GM12873 (cell line): ENCODE measurements at regions not wholly inside any gene's neighbourhood (a gene's known extent, or its start where the extent isn't known, plus 50 kb on each side); places are given as distances from the start of the nearest gene placed in this dataset.

ENCODE experiments used
- TF ChIP-seq, protein P1 (sequence below): IDR thresholded peaks from 2 replicates; pipeline ENCODE4 v1.5.1; 2012; ENCODE audit warnings: low read depth, mild to moderate bottlenecking, moderate library complexity, low read length, control low read depth; ENCODE audit not compliant: insufficient read depth; ENCODE audit errors: missing control alignments

DNA sequence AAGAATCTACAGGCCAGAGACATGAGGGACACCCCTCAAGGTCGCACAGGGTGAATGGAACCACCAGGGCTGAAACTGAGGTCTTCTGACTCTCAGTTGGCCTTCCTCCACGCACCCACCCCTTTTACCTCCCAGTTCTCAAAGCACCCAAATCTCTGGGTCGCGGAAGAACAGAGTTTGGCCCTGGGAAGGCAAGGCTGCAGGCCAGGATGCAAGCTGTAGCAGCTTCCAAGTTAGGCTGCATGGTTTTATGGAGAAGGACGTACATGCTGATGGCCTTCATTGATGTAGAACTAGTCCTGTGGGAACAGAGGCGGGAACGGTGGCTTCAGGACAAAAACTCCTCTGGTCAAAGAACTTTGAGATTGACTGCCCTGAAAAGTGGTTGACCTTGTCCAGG, 143.5 kb upstream of the B3GAT1 start:
- TF ChIP-seq, protein P1, sequence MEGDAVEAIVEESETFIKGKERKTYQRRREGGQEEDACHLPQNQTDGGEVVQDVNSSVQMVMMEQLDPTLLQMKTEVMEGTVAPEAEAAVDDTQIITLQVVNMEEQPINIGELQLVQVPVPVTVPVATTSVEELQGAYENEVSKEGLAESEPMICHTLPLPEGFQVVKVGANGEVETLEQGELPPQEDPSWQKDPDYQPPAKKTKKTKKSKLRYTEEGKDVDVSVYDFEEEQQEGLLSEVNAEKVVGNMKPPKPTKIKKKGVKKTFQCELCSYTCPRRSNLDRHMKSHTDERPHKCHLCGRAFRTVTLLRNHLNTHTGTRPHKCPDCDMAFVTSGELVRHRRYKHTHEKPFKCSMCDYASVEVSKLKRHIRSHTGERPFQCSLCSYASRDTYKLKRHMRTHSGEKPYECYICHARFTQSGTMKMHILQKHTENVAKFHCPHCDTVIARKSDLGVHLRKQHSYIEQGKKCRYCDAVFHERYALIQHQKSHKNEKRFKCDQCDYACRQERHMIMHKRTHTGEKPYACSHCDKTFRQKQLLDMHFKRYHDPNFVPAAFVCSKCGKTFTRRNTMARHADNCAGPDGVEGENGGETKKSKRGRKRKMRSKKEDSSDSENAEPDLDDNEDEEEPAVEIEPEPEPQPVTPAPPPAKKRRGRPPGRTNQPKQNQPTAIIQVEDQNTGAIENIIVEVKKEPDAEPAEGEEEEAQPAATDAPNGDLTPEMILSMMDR: no peak

DNA sequence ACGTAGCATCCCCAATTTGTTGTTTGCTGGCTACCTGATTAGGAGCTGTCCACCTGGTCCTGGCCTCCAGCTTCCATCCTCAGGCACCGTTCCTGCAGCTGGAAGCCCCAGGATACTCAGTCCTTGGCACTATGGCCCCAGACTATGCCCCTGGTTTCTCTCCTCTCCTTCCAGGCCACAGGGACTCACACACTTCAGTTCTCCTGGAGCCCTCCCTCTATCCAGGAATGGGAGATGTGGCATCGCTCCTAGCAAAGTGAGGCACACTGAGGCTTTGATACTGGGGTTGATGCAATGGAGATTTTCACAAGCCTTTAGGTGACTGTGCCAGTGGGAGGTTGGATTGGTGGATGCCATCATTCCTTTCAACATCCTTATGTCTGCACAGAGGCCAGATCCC, 142.8 kb upstream of the B3GAT1 start:
- TF ChIP-seq, protein P1: no peak

DNA sequence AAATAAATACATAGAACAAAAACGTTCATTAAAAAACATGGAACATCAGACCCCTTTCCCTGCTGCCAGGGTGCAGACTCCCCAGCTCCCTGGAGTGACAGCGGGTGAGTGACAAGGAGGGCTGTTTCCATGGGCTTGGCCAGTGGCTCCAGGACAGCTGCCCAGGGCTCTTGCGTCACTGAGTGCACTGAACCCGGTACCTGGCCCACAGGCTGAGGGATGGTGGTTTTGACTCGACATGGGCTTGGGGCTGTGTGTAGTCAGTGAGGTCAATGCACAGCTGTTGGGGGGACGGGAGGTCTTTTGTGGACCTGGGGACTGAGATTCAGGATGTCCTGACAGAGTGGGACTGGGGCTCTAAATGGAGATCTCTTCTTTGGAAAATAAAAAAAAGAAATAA, 142.1 kb upstream of the B3GAT1 start:
- TF ChIP-seq, protein P1: no peak

DNA sequence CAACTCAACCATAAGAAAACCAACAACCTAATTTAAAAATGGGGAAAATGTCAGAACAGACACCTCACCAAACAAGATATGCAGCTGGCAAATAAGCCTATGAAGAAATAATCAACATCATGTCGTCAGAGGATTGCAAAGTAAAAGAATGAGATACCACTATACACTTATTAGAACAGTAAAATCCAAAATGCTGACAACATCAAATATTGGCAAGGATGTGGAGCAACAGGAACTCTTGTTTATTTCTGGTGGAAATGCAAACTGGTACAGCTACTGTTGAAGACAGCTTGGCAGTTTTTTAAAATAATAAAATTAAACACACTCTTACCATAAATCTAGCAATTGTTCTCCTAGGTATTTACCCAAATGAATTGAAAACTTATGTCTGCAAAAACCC, 140.7 kb upstream of the B3GAT1 start:
- TF ChIP-seq, protein P1: no peak

DNA sequence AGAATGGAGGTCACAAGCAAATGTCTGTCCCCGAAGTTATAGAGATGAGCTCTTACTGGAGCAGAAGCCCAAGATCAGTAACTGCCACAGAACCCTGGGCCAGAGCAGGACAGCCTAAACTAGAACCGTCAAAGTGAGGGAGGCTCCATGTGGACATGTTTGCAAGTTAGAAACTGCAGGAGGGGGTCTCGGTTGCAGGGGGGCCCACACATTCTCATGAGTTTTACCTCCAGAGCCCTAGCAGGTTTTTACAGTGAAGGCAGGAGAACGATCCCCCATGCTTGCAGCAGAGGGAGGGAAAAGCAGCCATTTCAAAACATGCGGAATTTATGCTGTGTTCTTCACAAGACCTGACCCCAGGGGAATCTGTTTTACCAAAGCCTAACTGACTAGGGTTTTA, 133.5 kb upstream of the B3GAT1 start:
- TF ChIP-seq, protein P1: no peak

DNA sequence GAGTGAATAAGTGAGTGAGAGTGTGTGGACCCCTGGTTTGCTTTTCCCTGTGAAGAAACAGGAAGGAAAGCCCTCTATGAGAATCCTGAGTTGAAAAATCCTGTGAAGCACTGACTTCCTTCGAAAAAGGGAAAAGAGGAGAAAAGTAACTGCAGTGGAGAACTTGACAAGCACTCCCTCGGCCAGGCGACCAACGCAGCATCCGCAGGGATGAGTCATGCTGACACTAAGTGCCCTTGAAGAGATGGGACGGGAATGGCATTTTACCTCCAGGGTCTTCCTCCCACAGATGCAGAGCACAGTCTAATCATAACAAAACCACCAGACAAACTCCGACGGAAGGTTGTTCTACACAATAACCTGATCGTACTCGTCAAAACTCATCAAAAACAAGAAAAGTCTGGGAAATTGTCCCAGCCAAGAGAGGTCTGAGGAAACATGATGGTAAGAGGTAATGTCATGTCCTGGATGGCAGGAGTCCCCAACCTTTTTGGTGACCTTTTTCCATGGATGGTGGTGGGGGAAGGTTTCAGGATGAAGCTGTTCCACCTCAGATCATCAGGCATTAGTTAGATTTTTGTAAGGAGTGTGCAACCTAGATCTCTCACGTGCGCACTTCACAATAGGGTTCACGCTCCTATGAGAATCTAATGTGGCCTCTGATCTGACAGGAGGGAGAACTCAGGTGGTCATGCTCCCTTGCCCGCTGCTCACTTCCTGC, 132.2 kb upstream of the B3GAT1 start:
- TF ChIP-seq, protein P1: no peak

DNA sequence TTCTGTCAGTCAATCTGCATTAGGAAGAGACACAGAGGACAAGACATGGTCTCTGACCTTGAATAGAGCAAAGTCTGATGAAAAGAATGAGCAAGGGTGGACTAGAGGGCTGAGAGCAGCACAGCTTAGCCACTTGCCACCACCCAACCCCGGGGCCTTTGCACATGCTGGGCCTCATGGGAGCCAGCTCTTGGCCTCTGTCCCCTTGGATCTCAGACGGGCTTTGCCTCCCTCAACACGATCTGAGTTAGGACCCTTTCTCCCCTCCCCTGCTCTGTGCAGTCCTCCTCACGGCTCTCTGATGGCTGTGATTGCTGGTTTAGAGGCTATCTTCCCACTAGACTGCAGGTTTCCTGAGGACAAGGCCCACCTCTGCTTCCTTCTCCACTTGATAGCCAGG, 131.6 kb upstream of the B3GAT1 start:
- TF ChIP-seq, protein P1: no peak
